HL-60 (cell line): ENCODE measurements at regions not wholly inside any gene's neighbourhood (a gene's known extent, or its start where the extent isn't known, plus 50 kb on each side); places are given as distances from the start of the nearest gene placed in this dataset.

Source experiments
- CTCF ChIP-seq: IDR thresholded peaks from one replicate; pipeline ENCODE4 v1.5.1; 2011; ENCODE audit warnings: low read length, control low read depth, inconsistent platforms; ENCODE audit not compliant: insufficient read depth
- POLR2AphosphoS5 ChIP-seq: IDR thresholded peaks from 2 replicates; pipeline ENCODE4 v1.6.1; 2012; ENCODE audit warnings: low read depth
- REST ChIP-seq: IDR thresholded peaks from 2 replicates; pipeline ENCODE4 v1.6.1; 2012; ENCODE audit warnings: low read depth; ENCODE audit not compliant: insufficient replicate concordance
- SPI1 ChIP-seq: IDR thresholded peaks from 2 replicates; pipeline ENCODE4 v1.6.1; 2012; ENCODE audit warnings: low read depth, mild to moderate bottlenecking, borderline replicate concordance

- no peak for TF ChIP-seq CTCF
- no peak for TF ChIP-seq REST
- no peak for TF ChIP-seq POLR2AphosphoS5
- TF ChIP-seq SPI1, result no peak
Observed at GRCh38 chr4:154029171-154029570, 240.3 kb upstream of the SFRP2 start.
